NCI-H82 treated with DMSO at 0.1 percent for 48 hours (cell line): ENCODE measurements at regions not wholly inside any gene's neighbourhood (a gene's known extent, or its start where the extent isn't known, plus 50 kb on each side); places are given as distances from the start of the nearest gene placed in this dataset.
"Not testable (repeated sequence)": the region's sequence is repeated elsewhere in the genome, so short reads cannot be mapped to it uniquely, and the experiment has no call there.

ENCODE experiments used
- DNase-seq: peaks from one replicate; lab custom pipeline; 2025; ENCODE audit not compliant: unreplicated experiment; lab: John Stamatoyannopoulos, UW

DNA sequence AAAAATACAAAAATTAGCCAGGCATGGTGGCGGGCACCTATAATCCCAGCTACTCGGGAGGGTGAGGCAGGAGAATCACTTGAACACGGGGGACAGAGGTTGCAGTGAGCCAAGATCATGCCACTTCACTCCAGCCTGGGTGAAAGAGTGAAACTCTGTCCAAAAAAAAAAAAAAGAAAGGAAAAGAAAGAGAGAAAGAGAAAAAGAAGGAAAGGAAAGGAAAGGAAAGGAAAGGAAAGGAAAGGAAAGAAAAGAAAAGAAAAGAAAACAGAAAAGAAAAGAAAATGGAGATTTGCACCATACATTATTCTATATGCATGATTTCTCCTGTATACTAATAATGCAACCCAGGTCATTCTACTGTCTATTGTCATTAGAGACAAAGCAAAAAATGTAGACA lies 421.5 kb downstream of the PCDH19 start:
- not testable (repeated sequence) for DNase-seq

DNA sequence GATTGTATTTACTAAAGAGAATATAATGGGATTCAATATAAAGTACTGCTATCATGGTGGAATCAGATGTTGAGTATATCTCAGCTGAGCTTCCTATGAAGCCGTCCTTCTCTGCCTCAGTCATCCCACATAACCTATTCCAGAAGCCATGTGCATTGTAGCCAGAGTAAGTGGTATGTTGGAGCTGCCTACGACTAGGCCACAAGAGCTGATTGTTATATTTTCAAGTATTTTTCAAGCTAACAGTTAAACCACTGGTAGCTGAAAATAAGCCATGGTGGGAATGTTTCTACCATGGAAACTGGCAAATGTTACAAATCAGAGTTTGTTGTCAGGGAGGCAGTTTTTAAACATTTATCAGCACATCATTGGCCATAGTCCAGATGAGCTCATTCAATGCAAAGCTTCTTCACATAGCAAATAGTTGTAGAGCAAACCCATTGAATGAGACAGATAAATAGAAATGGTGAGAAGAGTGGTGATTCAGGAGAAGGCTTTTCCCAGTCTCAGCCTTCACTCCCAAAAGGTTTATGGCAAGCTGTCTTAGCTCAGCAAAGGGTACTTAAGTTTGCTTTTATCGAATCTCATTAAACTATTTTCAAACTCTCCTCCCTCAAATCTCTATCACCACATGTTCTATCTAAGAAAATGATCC lies 436.4 kb downstream of the PCDH19 start:
- DNase-seq = no peak

DNA sequence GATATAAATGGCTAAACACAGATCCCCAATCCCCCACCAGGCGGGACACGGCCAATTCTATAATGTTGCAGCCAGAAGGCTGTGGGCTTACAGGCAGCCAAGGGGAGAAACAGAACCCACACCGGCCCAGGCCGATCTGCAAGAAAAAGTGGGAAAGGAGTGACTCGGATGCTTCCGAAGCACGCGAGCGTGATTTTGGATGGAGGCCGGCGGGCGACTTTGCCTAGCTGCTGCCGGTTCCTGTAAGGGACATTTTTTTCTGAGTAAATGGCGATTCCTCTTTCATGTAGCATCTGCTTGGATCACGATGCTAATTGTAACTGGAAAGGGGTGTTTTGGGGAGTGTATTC lies 470.2 kb downstream of the PCDH19 start:
- DNase-seq = no peak

DNA sequence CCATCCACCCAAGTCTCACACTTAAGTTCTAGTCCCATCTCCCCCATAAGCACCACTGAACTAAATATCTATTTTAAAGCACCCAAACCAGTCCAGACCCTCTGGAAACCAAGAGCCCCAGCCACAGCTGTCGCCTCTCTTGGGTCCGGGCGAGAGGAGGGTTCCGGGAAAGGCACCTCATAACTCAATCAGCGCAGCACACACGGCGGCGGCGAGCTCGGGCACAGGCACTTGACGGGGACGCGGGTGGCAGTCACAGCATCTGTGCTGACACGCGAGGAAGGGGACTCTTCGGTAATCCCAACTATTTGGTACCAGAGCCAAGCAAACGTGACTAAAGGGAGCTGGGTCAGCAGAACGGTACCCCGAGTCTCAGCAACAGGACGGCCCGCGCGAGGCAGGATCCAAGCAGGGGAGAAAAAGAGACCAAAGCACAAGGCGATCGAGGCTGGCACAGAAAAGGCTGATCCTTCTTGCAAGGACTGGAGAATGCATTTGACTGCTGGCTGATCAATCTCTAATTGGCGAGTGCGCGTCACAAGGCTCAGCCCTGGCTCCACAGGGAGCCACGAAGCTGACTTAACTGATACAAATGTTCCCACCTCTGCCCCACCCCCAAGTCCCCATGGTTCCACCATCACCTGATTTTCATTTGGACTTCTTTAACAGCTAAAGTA lies 470.7 kb downstream of the PCDH19 start:
- DNase-seq = not testable (repeated sequence)

DNA sequence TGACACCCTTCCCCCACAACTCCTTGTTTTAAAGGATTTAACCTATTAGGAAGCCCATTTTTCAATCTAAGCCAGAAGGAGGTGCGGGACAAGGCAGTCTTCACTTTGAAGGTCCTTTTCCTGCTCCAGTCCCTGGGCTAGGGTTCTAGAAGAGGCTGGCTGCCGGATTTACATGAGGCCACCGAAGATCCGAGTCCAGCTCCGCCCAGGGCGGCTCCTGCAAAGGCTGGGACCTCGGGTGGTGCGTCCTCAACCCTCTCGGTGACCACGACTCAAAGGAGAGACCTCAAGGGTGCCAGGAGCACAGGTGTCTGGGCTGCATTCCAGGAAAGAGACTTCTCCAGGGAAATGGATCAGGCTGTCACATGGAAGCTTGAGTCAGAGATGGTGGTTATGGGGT lies 471.6 kb downstream of the PCDH19 start:
- no peak for DNase-seq

DNA sequence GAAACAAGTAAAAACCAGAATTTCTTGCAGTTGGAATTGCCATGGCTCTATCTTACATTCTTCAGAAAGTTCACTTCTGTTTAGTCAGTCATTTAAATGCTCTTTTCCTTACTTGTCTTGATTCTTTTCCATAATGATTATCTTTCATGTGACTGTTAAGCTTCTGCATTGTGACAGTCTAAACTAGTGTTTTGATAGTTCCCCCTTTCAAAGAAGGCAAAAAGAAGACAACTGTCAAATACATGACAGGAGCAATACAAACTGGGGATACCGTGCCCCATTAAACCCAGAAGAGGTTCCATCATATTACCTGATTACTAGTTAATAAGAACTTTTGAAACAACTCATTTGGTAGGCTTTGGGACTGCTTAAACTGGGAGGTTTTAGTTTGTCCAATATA lies 476.2 kb downstream of the PCDH19 start:
- no peak for DNase-seq

DNA sequence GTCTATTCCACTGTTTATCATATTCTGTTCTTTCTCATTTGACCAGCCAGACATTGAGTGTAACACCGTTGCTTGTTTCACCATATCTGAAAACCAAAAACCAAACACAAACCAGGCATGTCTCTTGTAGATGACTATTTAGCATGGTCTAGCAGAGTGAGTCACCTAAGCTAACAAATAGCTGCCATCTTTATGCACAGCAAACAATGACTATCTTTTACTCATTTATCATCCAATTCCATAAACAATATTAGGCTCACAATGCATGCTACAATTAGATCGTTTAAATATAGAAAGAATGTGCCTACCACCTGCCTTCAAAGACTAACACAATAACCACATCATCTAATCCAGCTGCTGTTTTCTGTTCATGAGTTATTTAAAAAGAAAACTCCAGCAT lies 495.4 kb downstream of the PCDH19 start:
- DNase-seq = no peak

DNA sequence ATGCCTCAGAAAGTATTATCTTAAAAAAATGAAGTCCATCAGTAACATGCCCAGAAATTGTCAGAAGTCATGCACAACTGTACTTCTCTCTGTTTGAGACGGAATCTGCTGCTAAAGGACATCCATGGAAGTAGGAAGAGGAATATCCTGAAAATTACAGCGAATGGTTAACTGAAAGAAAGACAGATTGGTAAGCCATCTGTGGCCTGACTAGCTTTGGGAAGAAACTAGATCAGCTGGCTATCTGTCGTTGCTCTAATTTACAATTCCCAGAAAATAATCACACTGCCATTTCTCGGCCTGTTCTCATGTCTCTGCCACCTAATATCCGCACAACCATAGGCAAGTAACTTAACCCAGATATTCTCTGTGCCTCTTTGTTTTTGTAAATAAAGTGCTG lies 496.5 kb downstream of the PCDH19 start:
- no peak for DNase-seq

DNA sequence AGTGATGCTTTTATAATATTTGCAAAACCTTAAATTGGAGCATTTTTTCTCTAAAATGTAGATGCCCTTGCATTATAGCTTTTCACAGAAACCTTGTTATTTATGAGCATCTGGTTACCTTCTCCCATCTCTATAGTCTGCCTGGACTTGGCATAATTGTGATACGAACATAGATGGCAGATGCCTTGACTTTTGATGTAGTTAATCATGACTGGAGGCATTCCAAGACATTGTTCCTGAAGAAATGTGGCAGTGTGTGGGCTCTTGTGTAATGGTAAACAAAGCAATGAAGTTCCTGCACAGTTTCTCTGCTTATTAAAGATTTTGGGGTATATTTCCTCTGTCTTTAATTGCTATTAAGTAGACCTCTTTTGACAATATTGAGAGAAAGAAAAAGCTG lies 500.1 kb downstream of the PCDH19 start:
- no peak for DNase-seq

DNA sequence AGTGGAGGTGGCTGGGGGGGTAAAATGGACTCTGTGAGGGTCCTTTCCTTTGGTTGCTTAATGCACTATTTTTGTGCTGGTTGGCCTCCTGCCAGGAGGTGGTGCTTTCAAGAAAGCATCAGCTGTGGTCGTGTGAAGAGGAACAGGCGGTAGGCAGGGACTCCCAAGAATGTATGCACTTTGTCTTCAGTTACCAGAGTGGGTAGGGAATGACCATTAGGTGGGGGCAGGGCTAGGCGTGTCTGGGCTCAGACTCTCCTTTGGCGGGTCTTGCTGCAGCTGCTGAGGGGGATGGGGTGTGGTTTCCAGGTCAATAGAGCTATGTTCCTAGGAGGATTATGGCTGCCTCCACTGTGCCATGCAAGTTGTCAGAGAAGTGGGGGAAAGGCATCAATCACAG lies 509.0 kb downstream of the PCDH19 start:
- DNase-seq = no peak

DNA sequence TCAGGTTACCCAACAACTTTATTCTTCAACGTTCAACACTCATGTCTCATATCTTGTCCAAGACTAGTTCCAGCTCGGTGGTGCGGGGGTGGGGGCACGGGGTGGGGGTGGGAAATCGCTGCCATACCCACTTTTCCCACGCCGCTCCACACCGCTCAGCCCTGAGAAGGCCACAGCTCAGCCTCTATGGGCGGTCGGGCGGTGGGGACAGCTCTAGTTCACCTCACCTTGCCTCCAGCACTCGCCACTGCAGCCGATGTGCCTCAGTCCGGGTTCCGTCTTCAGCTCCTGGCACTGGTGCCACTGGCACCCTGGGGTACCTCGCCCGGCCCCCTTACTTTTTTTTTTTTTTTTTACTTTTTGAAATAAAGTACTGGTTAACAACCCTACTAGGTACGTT lies 522.2 kb downstream of the PCDH19 start:
- no peak for DNase-seq

DNA sequence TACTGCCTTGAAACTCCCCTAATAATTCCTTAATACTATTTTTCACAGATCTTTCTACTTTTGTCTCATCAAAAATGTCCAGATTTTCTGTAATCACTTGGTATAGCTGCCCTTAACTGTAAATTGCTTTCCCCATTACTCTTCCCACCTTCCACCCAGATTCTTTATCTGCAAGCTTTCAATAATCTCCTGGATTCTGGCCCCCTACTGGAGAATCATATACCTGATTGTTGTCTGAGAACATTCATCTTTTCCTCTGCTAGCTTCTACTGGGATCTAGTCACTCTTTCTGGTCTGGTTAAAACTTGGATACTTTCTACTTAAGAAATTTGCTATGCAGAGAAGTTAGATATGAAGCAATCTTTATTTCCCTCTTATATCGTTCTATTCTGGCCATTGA lies 552.6 kb downstream of the PCDH19 start:
- DNase-seq = no peak

DNA sequence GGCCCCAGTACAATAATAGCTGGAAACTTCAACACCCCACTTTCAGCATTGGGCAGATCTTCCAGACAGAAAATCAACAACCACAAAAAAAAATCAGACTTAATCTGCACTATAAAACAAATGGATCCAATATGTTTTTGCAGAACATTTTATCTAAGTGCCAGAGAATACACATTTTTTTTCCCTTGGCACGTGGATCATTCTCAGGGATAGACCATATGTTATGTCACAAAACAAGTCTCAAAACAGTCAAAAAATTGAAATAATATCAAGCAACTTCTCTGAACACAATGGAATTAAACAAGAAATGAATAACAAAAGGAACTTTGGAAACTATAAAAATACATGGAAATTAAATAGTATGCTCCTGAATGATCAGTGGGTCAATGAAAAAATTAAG lies 576.3 kb downstream of the PCDH19 start:
- no peak for DNase-seq

DNA sequence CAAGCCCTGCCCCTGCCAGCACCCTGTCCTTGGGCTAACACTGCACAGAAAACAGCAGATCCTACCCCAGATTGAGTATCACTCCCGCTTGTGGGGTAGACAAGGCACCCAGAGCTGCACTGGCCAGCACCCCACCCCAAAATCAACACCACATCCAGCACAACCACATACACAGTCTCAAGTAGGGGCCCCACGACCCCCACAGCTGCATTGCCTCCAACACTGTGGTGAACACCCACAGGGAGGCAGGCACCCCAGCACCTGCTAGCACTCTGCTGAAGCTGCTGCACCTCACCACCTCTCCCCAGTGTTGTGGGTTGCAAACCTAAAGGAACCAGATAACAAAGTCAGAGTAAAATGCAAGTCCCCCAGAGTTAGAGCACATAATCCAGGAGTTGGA lies 589.9 kb downstream of the PCDH19 start:
- no peak for DNase-seq

DNA sequence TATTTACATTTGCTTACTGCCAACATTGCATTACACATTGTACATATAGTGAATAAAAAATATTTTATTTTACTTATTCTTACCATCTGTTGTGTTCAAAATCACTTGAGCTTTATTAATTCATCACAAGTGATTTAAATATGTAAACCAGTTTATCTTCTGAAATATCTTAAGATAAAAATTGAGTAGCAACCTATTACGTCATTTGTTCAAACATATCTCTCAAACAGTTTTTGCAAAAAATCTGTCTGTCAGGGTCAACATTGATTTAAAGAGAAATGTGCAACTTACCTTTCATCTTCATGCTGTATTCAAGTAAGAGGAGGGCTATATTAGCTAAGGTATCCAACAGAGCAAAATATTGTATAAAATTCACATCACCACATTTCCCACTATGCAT lies 610.1 kb downstream of the PCDH19 start:
- no peak for DNase-seq

DNA sequence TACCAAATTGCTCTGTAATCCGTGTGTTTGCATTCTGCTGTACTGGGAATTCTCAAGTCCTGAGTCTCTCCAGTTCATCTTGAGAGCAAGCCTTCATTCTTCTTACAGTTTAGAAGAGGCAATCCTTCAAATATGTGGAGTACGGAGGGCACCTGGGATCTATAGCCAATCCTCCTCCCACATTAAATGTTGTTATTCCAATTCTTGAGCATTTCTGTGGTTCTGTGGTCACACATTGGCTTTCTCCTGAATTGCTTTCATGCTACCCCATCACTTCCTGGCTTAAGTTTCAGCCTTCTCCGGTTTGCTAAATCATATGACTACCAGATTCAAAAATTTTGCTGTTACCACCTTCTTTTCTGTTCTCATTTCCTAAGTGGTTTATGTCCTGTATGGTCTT lies 611.1 kb downstream of the PCDH19 start:
- no peak for DNase-seq

DNA sequence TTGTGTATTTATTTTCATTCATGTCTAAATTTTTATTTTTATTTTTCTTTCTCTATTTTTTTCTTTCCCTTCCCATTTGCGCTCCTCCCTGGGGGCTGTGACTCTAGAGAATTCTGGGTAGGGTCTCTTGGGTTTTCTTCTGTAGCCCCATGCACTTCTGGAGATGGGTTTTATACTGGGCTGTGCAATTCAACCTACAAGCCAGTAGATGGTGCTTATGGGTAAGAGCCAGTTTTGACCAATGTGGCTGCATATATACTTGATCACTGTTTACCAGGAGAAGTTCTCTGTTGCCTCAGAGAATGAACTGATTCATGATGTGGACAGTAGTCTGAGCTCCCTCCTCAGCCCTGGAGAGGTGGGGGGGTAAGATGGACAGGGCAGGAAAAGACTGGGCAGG lies 614.6 kb downstream of the PCDH19 start:
- DNase-seq = no peak

DNA sequence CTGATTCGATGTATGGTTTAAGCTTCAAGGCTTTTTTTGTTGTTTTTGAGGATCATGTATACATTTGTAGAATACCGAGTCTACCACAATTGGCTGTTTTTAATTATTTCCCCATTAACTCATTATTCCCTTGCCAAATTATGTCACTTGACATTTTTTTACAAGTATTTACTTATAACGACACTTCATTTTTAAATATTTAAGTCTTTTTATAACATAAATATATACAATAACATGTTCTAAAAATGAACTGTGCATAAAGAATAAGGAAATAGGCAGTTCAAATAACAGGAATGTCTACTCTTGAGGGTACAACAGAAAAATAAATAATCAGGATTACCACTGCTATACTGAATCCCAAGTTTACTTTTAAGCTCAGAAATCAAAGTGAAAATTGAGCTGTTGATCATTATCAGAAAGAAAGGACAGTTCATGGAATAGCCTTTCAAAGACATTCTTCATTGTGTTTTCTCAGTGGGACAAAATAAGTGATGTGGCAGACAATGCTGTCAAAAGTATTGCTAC lies 627.5 kb downstream of the PCDH19 start:
- no peak for DNase-seq

DNA sequence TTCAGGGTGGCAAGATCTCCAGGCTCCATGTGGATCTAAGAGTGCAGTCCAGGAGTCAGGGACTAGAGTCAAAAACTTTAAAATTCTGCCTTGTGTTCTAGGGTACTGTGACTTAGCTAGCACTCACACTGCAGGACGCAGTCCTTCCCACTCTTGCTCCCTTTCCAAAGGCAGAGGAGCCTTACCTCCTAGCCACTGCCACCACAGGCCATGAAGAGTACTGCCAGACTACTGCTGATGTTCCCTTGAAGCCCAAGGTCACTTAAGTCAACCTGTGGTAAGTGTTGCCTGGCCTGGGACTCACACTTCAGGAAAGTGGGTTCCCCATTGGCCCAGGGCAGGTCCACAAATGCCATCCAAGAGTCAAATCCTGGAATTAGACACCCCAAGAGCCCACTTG lies 632.2 kb downstream of the PCDH19 start:
- no peak for DNase-seq

DNA sequence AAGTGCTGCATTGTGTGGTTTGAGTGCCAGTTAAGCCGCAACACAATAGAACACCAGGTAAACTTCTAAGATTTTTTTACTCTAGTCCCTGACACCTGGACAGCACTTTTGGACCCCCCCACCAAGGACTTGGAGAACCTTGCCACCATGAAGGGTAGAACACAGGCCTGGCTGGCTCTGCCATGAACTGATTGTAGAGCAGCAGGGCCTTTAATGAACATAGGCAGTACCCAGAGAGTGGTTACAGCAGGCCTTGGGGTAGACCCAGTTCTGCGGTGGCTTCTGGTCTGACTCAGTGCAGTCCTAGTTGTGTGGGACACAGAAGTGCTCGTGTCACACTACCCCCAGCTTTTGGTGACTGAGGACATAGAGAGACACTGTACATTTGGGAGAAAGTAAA lies 648.3 kb downstream of the PCDH19 start:
- DNase-seq = no peak

DNA sequence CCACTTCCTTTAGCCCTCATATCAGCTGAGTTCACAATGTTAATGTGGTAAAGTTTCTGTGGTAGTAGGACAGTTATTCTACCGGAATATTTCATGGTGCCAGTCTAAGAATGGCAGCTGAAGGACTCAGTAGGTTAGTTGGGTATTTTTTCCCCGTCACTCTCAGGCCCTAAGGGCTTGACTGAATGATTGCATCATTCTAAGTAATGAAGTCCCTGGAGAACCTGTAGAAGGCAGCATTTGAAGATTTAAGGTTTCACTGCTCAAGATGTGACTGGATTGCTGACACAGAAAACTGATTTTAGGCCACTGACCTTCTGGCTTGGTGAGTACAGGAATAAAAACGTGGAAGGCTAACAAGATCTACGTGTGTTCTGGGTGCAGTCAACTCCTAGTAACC lies 657.3 kb downstream of the PCDH19 start:
- DNase-seq = no peak

DNA sequence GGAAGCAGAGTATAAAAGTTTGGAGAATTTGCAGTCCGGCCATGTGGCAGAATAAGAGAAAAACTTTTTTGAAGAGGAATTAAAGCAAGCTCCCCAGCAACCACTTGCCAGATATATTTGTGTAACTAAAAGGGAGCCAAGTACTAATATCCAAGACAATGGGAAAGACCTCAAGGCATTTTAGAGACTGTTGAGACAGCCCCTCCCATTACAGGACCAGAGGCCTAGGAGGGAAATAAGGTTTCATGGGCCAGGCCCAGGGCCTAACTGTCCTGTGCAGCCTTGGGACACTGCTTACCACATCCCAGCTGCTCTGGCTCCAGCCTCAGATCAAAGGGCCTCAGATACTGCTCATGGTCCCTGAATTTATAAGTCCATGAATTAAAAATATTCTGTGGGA lies 659.4 kb downstream of the PCDH19 start:
- no peak for DNase-seq

DNA sequence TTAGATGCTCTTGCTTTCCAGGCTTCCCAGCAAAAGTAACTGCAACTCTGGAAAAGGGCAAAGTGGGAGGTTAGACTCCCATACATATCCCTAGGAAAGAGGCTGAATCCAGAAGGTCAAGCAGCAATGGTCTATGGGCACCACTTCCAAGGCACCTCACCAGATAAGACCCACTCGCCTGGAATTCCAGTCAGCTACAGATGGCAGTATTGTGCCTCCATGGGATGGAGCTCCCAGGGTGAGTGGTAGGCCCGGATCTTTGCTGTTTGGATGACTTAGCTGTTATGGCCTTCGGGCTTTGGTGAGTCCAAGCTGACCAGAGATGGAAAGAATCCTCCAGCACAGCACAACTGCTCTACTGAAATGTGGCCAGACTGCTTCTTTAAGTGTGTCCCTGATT lies 688.0 kb downstream of the PCDH19 start:
- DNase-seq = no peak
